DMS53 (cell line): ENCODE measurements at regions not wholly inside any gene's neighbourhood (a gene's known extent, or its start where the extent isn't known, plus 50 kb on each side); places are given as distances from the start of the nearest gene placed in this dataset.

ENCODE experiments used
- DNase-seq: peaks from one replicate; lab custom pipeline; 2025; lab: John Stamatoyannopoulos, UW

DNA sequence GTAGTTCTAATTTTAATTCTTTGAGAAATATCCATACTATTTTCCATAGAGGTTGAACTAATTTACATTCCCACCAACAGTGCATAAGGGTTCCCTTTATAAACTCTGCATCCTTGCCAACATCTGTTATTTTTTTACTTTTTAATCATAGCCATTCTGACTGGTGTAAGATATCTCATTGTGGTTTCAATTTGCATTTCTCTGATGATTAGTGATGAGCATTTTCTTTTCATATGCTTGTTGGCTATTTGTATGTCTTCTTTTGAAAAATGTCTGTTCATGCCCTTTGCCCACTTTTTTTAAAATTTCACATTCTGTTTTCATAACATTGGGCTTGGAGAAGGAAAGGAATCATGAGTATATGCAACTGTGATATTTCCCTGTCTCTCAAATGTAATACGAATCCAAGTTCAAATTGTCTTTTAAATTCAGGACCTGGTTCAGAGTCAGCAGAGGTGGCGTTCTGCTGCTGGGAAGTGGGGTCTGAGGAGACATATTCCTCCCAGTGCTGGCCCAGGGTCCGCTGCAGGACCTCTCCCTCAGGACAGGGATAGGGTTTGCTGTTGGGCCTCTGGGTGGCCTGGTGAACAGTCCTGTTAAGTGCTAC, 81.2 kb upstream of the ETV6 start:
- DNase-seq = no peak

DNA sequence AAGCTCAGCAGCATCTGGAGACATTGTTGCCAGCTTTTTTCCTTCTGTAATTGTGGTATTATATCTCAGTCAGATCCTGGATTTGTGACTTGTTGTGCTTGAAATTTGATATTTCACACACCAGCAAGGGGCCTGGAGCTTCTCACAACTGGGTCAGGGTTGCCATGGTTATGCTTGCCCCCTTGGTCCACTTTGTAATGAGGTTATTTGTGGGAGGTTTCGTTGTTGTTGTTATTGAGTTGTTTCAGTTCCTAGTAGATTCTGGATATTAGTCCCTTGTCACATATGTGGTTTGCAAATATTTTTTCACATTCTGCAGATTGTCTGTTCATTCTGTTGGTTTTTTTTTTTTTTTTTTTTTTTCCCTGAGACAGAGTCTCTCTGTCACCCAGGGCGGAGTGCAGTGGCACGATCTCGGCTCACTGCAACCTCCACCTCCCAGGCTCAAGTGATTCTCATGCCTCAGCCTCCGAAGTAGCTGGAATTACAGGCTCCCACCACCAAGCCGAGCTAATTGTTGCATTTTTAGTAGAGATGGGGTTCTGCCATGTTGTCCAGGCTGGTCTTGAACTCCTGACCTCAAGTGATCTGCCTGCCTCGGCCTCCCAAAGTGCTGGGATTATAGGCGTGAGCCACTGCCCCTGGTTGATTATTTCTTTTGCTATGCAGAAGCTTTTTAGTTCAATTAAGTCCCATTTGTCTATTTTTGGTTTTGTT, 80.6 kb upstream of the ETV6 start:
- no peak for DNase-seq

DNA sequence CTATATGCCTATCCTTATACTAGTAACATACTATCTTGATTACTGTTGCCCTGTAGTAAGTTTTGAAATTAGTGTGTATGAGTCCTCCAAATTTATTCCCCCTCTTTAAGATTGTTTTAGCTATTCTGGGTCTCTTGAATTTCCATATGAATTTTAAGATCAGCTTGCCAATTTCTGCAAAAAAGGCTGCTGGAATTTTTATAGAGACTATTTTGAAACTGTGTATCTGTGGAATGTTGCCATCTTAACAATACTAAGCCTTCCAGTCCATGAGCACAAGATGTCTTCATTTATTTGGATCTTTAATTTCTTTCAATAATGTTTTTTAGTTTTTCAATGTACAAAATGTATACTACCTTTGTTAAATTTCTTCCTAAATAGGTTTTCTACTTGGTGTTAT, 79.8 kb upstream of the ETV6 start:
- DNase-seq = no peak

DNA sequence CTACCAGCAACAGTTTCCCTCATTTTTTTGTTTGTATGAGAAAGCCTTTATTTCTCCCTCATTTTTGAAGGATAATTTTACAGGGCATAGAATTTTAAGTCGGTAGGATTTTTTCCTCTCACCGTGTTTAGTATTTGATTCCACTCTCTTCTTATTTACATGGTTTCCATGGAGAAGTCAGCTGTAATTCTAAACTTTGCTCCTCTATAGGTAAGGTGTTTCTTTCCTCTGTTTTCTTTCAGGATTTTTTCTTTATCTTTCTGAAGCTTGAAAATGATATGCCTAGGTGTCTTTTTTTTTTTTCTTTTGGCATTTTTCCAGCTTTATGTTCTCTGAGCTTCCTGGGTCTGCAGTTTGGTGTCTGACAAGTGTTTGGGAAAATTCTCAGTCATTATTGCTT, 75.6 kb upstream of the ETV6 start:
- DNase-seq = peak; percentile 47

DNA sequence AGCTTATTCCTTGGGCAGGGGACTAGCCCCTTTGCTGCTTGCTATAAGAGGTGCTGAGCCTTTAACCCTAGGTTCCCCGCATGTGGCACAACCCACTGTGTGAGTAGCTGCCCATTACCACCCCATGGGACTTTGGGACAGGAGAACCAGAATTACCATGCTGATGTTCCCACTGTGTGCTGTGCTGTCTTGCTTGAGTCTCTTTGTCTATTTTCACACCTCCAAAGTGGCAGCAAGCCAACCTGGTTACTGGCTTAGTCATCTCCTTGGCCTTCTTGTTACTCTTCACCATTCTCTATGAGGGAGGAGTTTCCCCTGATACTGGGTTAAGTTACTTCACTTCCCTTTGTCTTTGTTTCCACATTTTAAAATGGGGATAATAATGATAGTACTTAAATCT, 73.4 kb upstream of the ETV6 start:
- peak; percentile 30 for DNase-seq

DNA sequence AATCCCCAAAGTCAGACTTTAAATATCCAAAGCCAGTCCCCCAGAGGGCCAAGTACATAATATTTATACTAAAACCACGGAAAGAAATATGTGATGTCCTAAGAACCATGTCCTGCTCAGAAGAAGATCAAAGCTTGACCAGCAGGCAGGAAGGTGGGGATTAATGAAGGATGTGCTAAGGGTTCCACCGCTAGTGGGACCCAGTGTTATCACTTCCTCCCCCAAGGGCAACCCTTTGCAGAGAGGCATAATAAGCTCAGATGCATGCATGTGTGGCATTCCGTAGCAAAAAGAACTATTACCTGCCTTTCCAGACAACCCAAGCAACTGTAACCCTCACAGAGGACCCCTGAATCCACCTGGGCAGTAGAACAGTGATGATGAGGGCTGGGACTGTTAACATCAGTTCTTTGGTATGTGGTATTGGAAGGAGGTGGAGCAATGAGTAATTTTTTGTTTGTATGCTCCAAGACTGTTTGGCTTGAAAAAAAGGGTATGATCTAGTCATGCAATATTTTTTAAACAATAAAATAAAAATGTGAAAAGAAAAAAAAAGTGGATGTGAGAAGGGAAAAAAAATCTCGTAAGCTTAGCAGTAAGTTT, 71.7 kb upstream of the ETV6 start:
- no peak for DNase-seq

DNA sequence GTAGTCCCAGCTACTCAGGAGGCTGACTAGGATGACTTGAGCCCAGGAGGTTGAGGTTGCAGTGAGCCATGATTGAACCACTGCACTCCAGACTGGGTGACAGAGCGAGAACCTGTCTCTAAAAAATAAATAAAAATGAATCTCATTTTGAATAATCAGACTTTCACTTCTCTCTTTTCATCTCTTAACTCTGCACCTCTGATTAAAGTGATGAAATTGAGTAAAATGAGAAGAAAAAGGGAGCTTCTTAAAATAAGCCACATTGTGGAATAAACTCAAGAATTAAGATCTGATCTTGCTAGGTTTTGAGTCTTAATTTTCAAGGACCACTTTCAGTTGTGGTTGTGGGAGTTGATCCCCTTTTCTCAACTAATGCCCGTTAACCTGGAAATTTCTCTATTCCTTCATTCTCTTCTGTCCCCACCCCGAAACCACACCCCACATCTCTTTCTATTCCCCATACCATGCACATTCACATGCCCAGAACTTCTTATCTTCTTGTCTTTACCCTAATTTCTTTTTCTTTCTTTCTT, 70.9 kb upstream of the ETV6 start:
- DNase-seq = no peak

DNA sequence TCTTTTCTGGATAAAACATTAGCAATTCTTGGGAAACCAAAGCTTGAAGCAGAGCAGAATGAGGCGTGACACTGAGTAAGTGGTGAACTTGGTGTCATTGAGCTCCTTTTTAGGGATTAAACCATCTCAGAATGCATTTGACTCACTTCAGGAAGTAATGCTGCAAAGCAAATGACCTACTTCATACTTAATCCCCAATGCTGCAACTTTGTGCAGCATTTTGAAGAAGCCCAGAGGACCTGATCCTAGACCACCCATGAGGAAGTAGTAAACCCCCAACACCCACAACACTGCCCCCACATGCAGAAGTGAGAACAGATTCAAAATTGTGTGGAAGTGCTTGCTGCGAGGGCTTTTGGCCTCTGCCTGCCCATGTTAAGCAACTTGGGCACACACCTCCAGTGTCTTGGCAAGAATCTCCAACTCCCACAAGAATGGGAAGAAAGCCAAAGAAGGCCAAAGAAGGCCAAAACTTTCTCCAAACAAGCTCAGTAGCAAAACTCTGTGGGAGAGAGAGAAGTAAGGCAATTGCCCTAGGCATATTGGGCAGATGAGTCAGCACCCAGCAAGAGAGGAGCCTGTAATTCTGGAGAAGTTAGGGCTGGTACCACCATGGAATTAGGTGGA, 69.2 kb upstream of the ETV6 start:
- DNase-seq = no peak

DNA sequence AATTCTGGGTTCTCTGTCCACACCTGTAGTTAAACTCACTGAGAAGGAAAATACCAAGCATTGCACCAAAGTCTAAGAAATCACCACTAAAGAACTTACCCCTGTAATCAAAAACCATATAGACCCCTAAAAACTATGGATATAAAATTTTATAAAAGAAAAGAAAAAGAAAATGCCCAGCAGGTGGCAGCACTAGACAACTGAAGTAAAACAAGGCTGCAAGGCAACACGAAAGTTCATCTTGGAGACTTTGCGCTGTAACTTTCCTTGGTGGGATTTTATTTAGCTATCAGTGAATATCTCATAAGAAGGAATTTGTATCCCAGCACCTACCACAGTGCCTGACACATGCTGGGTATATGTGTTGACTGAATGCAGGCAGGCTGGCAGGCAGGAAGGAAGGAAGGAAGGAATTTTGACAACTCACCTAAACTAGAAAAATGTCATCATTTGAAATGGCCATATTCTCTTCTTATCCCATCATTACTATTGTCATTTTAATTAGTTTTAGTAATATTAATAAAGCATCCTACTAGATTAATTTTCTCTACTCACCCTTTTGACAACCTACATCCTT, 68.2 kb upstream of the ETV6 start:
- peak; percentile 92 for DNase-seq

DNA sequence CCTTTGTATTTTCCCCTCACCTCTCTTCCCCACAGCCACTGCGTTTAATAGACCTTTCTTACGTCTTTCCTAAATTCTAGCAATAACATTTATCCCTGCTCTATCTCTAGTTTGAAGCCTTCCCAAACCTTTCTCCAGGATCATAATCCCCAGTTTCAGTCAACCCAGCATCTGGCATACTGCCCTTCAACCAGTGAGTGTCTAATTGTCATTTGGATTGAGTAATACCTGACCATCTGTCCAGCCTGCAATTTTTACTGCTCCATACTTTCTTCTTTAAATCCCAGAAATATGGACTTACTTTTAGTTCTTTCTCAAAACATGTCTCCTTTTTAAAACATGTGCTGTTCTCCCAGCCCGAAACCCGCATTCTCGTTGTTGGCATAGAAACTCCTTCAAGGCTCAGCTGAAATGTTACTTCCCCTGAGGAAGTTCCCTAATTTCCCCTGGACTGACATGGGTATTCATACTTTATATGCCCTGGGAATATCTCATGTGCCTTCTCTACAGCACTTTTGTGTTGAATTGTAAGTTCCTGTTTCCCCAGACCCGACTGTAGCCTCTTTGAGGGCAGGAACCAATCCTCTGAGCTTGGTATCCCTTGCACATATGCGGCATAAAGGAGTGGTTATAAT, 65.1 kb upstream of the ETV6 start:
- DNase-seq = peak; percentile 22

DNA sequence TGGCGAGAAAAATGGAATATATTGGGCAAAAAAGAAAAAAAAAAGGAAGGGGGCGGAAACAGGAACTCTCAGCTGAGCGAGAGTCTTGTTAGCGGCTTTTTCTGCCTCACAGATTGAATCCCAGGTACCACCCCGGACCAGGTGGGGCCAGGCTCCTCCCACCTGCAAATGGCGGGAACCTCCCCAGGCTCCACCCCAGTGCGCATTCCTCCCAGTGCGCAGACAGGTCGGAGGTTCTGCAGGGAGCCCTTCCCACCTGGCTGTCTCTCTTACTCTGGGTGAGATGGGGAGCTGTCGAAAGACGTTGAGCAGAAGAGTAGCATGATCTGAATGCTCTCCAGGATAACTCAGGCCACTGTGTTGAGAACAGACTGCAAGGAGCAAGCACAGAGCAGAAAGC, 57.0 kb upstream of the ETV6 start:
- DNase-seq = no peak

DNA sequence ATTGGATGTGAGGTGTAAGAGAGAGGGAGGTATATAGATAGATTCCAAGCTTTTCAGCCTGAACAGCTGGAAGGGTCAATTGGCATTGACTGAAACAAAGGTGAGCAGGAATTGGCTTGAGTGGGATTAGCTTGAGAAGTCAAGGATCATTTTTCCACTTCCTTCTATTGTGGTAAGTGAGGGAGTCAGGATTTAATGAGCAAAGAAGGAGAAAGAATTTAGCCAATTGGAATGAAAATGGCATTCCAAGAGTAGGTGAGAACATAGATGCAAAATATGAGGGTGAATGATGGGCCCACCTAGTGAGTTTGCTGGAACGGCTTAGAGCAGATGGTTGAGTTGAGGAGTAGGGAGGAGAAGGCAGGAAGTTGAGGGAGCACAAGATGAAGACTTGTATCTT, 56.5 kb upstream of the ETV6 start:
- DNase-seq = no peak

DNA sequence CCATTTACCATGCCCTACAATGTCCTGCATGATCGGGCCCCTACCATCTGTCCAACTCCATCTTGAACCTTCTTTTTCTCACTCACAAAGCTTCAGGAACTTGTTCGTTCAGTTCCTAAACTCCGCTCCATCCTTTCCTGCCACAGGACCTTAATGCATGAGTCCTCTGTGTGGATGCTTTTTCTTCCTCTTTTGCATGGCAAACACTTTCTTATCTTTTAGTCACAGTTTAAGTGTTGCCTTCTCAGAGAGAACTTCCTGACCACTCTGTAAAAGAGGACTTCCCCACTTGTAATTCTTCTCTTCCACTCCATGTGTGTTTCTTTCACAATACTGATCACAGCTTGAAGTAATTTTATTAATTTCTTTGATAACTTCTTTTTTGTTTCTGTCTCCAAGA, 54.4 kb upstream of the ETV6 start:
- no peak for DNase-seq

DNA sequence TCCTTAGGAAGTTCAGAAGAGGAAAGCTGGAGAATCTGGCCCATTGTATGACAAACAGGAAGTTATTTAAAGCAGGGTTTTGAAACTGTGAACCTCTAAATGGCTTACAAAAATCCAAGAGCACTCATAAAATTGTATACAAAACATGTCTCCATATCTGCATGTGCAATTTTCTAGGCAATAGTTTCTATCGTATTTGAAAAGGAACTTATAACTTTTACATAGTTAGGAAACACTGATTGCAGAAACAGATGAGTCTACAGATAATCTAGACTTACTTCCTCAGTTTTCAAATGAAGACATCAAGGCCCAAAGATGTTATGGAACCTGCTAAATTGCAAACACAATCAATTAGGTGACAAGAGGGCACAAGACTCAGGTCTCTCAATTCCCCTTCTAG, 53.3 kb upstream of the ETV6 start:
- DNase-seq = no peak

DNA sequence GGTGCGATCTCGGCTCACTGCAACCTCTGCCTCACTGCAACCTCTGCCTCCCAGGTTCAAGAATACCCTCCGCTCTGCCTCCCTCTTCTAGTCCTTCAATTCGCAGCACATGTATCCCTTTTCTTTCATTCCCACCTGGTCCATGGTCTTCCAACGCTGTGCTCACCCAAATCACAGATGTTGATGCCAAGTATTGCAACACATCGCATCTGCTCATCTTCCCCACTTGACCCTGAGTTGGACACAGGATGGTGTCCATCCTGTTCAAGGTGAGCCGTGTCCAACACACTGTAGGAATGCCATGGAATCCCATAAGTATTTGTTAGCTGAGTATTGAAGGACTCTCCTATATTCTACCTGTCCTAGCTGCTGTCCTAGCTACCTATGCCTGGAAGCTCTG, 50.6 kb upstream of the ETV6 start:
- DNase-seq = no peak
